Mesenchymal stem cell (in vitro differentiated cells and primary cell): ENCODE measurements at regions not wholly inside any gene's neighbourhood (a gene's known extent, or its start where the extent isn't known, plus 50 kb on each side); places are given as distances from the start of the nearest gene placed in this dataset.
A peak's percentile ranks its signal among the peaks of the same experiment; 100 is the strongest.

ENCODE experiments used
- DNase-seq: peaks from one replicate; pipeline ENCODE4 v3.0.0-alpha.2; 2013
- H2AFZ ChIP-seq: one replicate; pipeline ENCODE4 v1.6.1; 2013; ENCODE audit warnings: low read depth, mild to moderate bottlenecking, control low read depth, inconsistent platforms, low read length, moderate library complexity
- H2AK5ac ChIP-seq: 2 replicates; pipeline ENCODE4 v1.6.1; 2013; ENCODE audit warnings: low read length, moderate library complexity, mild to moderate bottlenecking, inconsistent platforms; ENCODE audit not compliant: severe bottlenecking
- H2BK120ac ChIP-seq: one replicate; pipeline ENCODE4 v1.6.1; 2013; ENCODE audit warnings: low read depth, mild to moderate bottlenecking, inconsistent platforms, low read length, moderate library complexity
- H2BK12ac ChIP-seq, 2 experiments: one replicate each; pipeline ENCODE4 v1.6.1; 2013; ENCODE audit warnings: inconsistent platforms in 2 of 2, low read length in 2 of 2, mild to moderate bottlenecking in 2 of 2, moderate library complexity in 2 of 2, control low read depth in 1 of 2
- H2BK15ac ChIP-seq: one replicate; pipeline ENCODE4 v1.6.1; 2013; ENCODE audit warnings: mild to moderate bottlenecking, low read depth, inconsistent platforms; ENCODE audit not compliant: poor library complexity, severe bottlenecking
- H2BK5ac ChIP-seq: 2 replicates; pipeline ENCODE4 v1.6.1; 2013; ENCODE audit warnings: low read depth, mild to moderate bottlenecking, low read length, control low read depth, inconsistent platforms; ENCODE audit not compliant: poor library complexity, severe bottlenecking
- H3K14ac ChIP-seq, 2 experiments: one replicate each; pipeline ENCODE4 v1.6.1; 2013; ENCODE audit warnings: inconsistent platforms in 2 of 2, low read length in 2 of 2, control low read depth in 1 of 2, mild to moderate bottlenecking in 1 of 2, moderate library complexity in 1 of 2
- H3K18ac ChIP-seq, 2 experiments: one replicate each; pipeline ENCODE4 v1.6.1; 2013; ENCODE audit warnings: inconsistent platforms in 2 of 2, low read length in 2 of 2, control low read depth in 1 of 2, low read depth in 1 of 2, mild to moderate bottlenecking in 1 of 2
- H3K23ac ChIP-seq, 2 experiments: one replicate each; pipeline ENCODE4 v1.6.1; 2013; ENCODE audit warnings: inconsistent platforms in 2 of 2, low read length in 2 of 2, mild to moderate bottlenecking in 2 of 2, moderate library complexity in 2 of 2, control low read depth in 1 of 2
- H3K27ac ChIP-seq: 2 replicates; pipeline ENCODE4 v1.5.1; 2013; ENCODE audit warnings: mild to moderate bottlenecking, moderate library complexity, low read length, control low read depth, inconsistent platforms; ENCODE audit not compliant: poor library complexity, severe bottlenecking
- H3K27me3 ChIP-seq, 2 experiments: 2 replicates each; pipeline versions ENCODE4 v1.6.1 to v1.7.0; 2013; ENCODE audit warnings: low read length in 2 of 2, mild to moderate bottlenecking in 2 of 2, moderate library complexity in 2 of 2, control low read depth in 1 of 2, inconsistent platforms in 1 of 2; ENCODE audit not compliant: control insufficient read depth in 1 of 2, insufficient read depth in 1 of 2
- H3K36me3 ChIP-seq, 2 experiments: 2 replicates each; pipeline versions ENCODE4 v1.6.1 to v1.7.0; 2013; ENCODE audit warnings: low read length in 2 of 2, control low read depth in 1 of 2, inconsistent platforms in 1 of 2, low read depth in 1 of 2, mild to moderate bottlenecking in 1 of 2; ENCODE audit not compliant: insufficient read depth in 2 of 2, control insufficient read depth in 1 of 2
- H3K4ac ChIP-seq, 2 experiments: one replicate each; pipeline ENCODE4 v1.6.1; 2013; ENCODE audit warnings: inconsistent platforms in 2 of 2, low read length in 2 of 2, mild to moderate bottlenecking in 2 of 2, moderate library complexity in 2 of 2, control low read depth in 1 of 2, low read depth in 1 of 2
- H3K4me1 ChIP-seq: 2 replicates; pipeline ENCODE4 v1.6.1; 2013; ENCODE audit warnings: low read depth, low read length, control low read depth; ENCODE audit not compliant: control insufficient read depth, insufficient read depth
- H3K4me2 ChIP-seq: 2 replicates; pipeline ENCODE4 v1.6.1; 2013; ENCODE audit warnings: low read length, mild to moderate bottlenecking, inconsistent platforms; ENCODE audit not compliant: poor library complexity, severe bottlenecking
- H3K4me3 ChIP-seq, 2 experiments: 2 replicates each; pipeline versions ENCODE4 v1.5.1 to v1.7.0; 2013; ENCODE audit warnings: low read length in 2 of 2, mild to moderate bottlenecking in 2 of 2, control low read depth in 1 of 2, low read depth in 1 of 2; ENCODE audit not compliant: insufficient read depth in 1 of 2
- H3K79me1 ChIP-seq: replicated peaks from 2 replicates; pipeline ENCODE4 v1.6.1; 2013; ENCODE audit warnings: mild to moderate bottlenecking, control low read depth, low read length, inconsistent platforms; ENCODE audit not compliant: poor library complexity, severe bottlenecking
- H3K9ac ChIP-seq: 2 replicates; pipeline ENCODE4 v1.7.0; 2013; ENCODE audit warnings: mild to moderate bottlenecking, low read length, moderate library complexity
- H3K9me3 ChIP-seq: 2 replicates; pipeline ENCODE4 v1.7.0; 2013; ENCODE audit warnings: mild to moderate bottlenecking, low read length; ENCODE audit not compliant: control insufficient read depth
- H4K8ac ChIP-seq: one replicate; pipeline ENCODE4 v1.6.1; 2013; ENCODE audit warnings: inconsistent platforms, mild to moderate bottlenecking, low read length, moderate library complexity
- H4K91ac ChIP-seq: one replicate; pipeline ENCODE4 v1.6.1; 2013; ENCODE audit warnings: mild to moderate bottlenecking, low read length, inconsistent platforms
- WGBS: methylation state at CpG from one replicate; pipeline ENCODE4 v1.1.7; 2013; ENCODE audit warnings: mixed read lengths; 5-methylcytosine and 5-hydroxymethylcytosine counted together

DNA sequence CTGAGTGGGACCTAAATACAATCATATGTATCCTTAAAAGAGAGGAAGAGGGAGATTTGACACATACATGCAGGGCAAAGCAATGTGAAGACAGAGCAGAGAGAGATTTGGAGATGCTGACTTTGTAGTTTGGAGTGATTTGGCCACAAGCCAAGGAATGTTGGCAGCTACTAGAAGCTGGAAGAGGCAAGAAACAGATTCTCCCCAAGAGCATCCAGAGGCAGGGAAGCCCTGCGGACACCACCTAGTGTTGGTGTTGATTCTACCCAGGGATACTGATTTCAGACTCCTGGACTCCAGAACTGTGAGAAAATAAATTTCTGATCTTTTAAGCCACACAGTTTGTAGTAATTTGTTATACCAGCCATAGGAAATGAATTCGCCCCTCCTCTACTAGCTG, 64.9 kb upstream of the OSMR start:
- H3K4me3 ChIP-seq, result no peak overlapping the region
- H2BK12ac ChIP-seq, result no peak overlapping the region
- H3K79me1 ChIP-seq, result no peaks in the 10 kb centered on the region
- no peak overlapping the region for H2AFZ ChIP-seq
- no peak overlapping the region for H3K4ac ChIP-seq
- H4K91ac ChIP-seq, result no peak overlapping the region
- no peak overlapping the region for H3K18ac ChIP-seq
- H2BK120ac ChIP-seq, result no peak overlapping the region
- no peak overlapping the region for H2AK5ac ChIP-seq
- no peaks in the 10 kb centered on the region for H3K4me1 ChIP-seq
- H2BK15ac ChIP-seq, result no peak overlapping the region
- H3K27me3 ChIP-seq, result peaks cover 0 to 5% of the 10 kb centered on the region in 2 experiments
- H3K23ac ChIP-seq, result no peak overlapping the region
- H3K14ac ChIP-seq, result no peak overlapping the region
- WGBS, result no CpG with 5 or more reads among the region's 2 CpGs
- H3K4me2 ChIP-seq, result no peak overlapping the region
- H3K36me3 ChIP-seq, result no peaks in the 10 kb centered on the region
- DNase-seq, result peak; percentile 76
- no peak overlapping the region for H3K9ac ChIP-seq
- H2BK5ac ChIP-seq, result no peak overlapping the region
- no peak overlapping the region for H3K27ac ChIP-seq
- H3K9me3 ChIP-seq, result no peaks in the 10 kb centered on the region
- H4K8ac ChIP-seq, result no peak overlapping the region

DNA sequence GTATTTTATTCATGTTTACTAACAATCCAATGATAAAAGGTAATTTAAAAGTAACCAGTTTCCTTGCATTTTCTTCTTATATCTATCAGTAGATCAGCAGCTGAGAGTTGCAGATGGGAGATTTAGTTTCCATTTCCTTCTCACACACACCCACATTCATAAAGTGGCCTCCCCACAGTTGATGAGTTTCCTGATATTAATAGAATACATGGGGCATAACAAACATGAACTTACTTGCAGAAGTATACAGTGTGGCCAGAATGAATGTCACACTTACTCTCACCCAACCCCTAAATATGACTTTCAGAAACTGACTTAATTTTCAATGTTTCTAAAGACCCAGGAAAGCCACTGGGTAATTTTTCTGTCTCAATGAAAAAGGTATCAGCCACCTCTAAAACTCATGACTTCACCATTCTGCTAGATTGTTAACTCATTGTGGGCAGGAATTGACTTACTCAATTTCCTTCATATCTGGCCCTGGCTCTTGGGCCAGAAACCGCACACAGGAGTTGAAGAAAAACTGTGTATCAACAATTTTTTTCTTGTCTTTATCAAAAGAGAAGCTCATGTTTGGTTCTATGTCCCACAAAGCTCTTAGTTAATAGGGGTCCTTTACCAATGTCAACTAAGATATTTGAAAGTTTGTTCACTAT, 63.5 kb upstream of the OSMR start:
- H3K14ac ChIP-seq, result no peak overlapping the region
- no peaks in the 10 kb centered on the region for H3K36me3 ChIP-seq
- peak overlapping the region in 1 of 2 experiments; percentile 59 for H3K18ac ChIP-seq
- no peaks in the 10 kb centered on the region for H3K9me3 ChIP-seq
- H3K4me3 ChIP-seq, result no peak overlapping the region
- peak overlapping the region in 1 of 2 experiments; percentile 47 for H3K4ac ChIP-seq
- no peak overlapping the region for H2BK12ac ChIP-seq
- peak overlapping the region; percentile 93 for H3K27ac ChIP-seq
- H2BK120ac ChIP-seq, result no peak overlapping the region
- no peak overlapping the region for H2AFZ ChIP-seq
- H4K91ac ChIP-seq, result no peak overlapping the region
- no peak overlapping the region for H2BK5ac ChIP-seq
- peak overlapping the region; percentile 25 for H3K9ac ChIP-seq
- H2BK15ac ChIP-seq, result no peak overlapping the region
- H3K79me1 ChIP-seq, result no peaks in the 10 kb centered on the region
- H3K27me3 ChIP-seq, result no peaks in the 10 kb centered on the region
- H3K4me2 ChIP-seq, result no peak overlapping the region
- DNase-seq, result no peak
- no peak overlapping the region for H4K8ac ChIP-seq
- H3K4me1 ChIP-seq, result no peaks in the 10 kb centered on the region
- peak overlapping the region; percentile 90 for H2AK5ac ChIP-seq
- no peak overlapping the region for H3K23ac ChIP-seq
- no CpG with 5 or more reads among the region's 1 CpG for WGBS

DNA sequence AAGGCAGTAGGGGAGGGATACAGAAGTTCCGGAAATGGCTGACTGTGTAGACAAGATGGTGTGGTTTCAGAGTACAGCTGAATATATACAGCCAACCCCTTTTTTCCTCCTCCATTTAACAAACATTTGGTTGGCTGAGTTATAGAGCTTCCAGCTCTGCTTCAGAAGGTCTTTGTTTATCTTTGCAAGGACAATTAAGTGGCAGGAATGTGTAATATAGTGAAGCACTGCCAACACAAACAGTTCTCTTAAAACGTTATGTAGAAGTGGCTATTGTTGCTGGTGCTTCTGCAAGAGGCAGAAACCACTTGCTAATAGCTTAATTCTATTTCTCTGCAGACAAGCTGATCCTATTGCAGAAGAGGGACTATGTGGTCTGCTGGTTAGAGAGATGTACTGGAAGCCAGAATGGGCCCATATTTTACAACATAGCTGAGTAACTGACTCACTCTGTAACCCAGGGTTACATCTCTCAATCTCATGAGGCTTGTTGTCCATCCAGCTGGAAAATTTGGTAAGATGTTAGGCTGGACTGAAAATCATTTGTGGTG, 62.7 kb upstream of the OSMR start:
- Histone ChIP-seq H2BK120ac (no peak overlapping the region), H3K9me3 (no peaks in the 10 kb centered on the region), H2BK12ac (peak overlapping the region in 1 of 2 experiments; percentile 45), H3K4me3 (no peak overlapping the region), H3K4ac (no peak overlapping the region), H2BK15ac (no peak overlapping the region), H3K27me3 (no peaks in the 10 kb centered on the region), H2AK5ac (no peak overlapping the region), H3K79me1 (no peaks in the 10 kb centered on the region), H3K18ac (peak overlapping the region; percentile 16 to 18), H3K23ac (no peak overlapping the region), H3K27ac (peak overlapping the region; percentile 93), H2AFZ (no peak overlapping the region), H3K36me3 (no peaks in the 10 kb centered on the region), H3K9ac (peak overlapping the region; percentile 36), H2BK5ac (no peak overlapping the region), H4K8ac (no peak overlapping the region), H3K14ac (no peak overlapping the region), H3K4me1 (no peaks in the 10 kb centered on the region), H3K4me2 (no peak overlapping the region), H4K91ac (no peak overlapping the region)
- DNase-seq, result peak; percentile 97
- WGBS, result no CpG with 5 or more reads among the region's 2 CpGs

- Histone ChIP-seq H3K23ac (no peak overlapping the region), H3K4me2 (no peak overlapping the region), H3K4me1 (no peaks in the 10 kb centered on the region), H4K8ac (no peak overlapping the region), H4K91ac (no peak overlapping the region), H3K14ac (no peak overlapping the region), H3K9me3 (no peaks in the 10 kb centered on the region), H3K9ac (no peak overlapping the region), H3K18ac (no peak overlapping the region), H3K4ac (no peak overlapping the region), H3K4me3 (no peak overlapping the region), H2AFZ (no peak overlapping the region), H2BK120ac (no peak overlapping the region), H3K27me3 (no peaks in the 10 kb centered on the region), H3K36me3 (no peaks in the 10 kb centered on the region), H3K27ac (no peak overlapping the region), H3K79me1 (no peaks in the 10 kb centered on the region), H2BK15ac (no peak overlapping the region), H2BK12ac (no peak overlapping the region), H2BK5ac (no peak overlapping the region), H2AK5ac (no peak overlapping the region)
- 100% methylated on average over 2 of the region's 2 CpGs for WGBS
- DNase-seq, result no peak
Observed at GRCh38 chr5:38789134-38789533, 56.7 kb upstream of the OSMR start.
